NCI-H748 treated with DMSO at 0.1 percent for 48 hours (cell line): ENCODE measurements at regions not wholly inside any gene's neighbourhood (a gene's known extent, or its start where the extent isn't known, plus 50 kb on each side); places are given as distances from the start of the nearest gene placed in this dataset.
"Not testable (repeated sequence)": the region's sequence is repeated elsewhere in the genome, so short reads cannot be mapped to it uniquely, and the experiment has no call there.

ENCODE experiments used
- DNase-seq: peaks from one replicate; lab custom pipeline; 2025; lab: John Stamatoyannopoulos, UW

GRCh38 chr7:66458991-66459390, 169.7 kb upstream of the KCTD7 start:
- DNase-seq, result not testable (repeated sequence)

- DNase-seq, result not testable (repeated sequence)
Observed at GRCh38 chr7:66459783-66460413, 168.8 kb upstream of the KCTD7 start.

- DNase-seq, result no peak
Observed at GRCh38 chr7:66460921-66461361, 167.7 kb upstream of the KCTD7 start.

GRCh38 chr7:66461397-66461796, 167.3 kb upstream of the KCTD7 start:
- not testable (repeated sequence) for DNase-seq

- DNase-seq, result not testable (repeated sequence)
Observed at GRCh38 chr7:66462831-66463230, 165.8 kb upstream of the KCTD7 start.

- DNase-seq, result no peak
Observed at GRCh38 chr7:66464059-66464458, 164.6 kb upstream of the KCTD7 start.

GRCh38 chr7:66466081-66466600, 162.5 kb upstream of the KCTD7 start:
- no peak for DNase-seq

GRCh38 chr7:66467887-66468286, 160.8 kb upstream of the KCTD7 start:
- DNase-seq, result no peak

GRCh38 chr7:66473064-66473463, 155.6 kb upstream of the KCTD7 start:
- DNase-seq, result not testable (repeated sequence)

GRCh38 chr7:66474441-66474840, 154.2 kb upstream of the KCTD7 start:
- DNase-seq, result no peak

- DNase-seq, result not testable (repeated sequence)
Observed at GRCh38 chr7:66476056-66476455, 152.6 kb upstream of the KCTD7 start.

- not testable (repeated sequence) for DNase-seq
Observed at GRCh38 chr7:66477822-66478397, 150.8 kb upstream of the KCTD7 start.

- DNase-seq, result not testable (repeated sequence)
Observed at GRCh38 chr7:66481229-66481628, 147.5 kb upstream of the KCTD7 start.

GRCh38 chr7:66489065-66489464, 139.6 kb upstream of the KCTD7 start:
- DNase-seq, result not testable (repeated sequence)

GRCh38 chr7:66489741-66490140, 138.9 kb upstream of the KCTD7 start:
- not testable (repeated sequence) for DNase-seq

GRCh38 chr7:66490979-66491378, 137.7 kb upstream of the KCTD7 start:
- DNase-seq, result not testable (repeated sequence)

- DNase-seq, result not testable (repeated sequence)
Observed at GRCh38 chr7:66492405-66492804, 136.3 kb upstream of the KCTD7 start.

- peak; percentile 94 for DNase-seq
Observed at GRCh38 chr7:66493235-66494205, 135.2 kb upstream of the KCTD7 start.

GRCh38 chr7:66497346-66497745, 131.3 kb upstream of the KCTD7 start:
- DNase-seq, result no peak

GRCh38 chr7:66500087-66500486, 128.6 kb upstream of the KCTD7 start:
- DNase-seq, result no peak

- no peak for DNase-seq
Observed at GRCh38 chr7:66502230-66503035, 126.2 kb upstream of the KCTD7 start.

GRCh38 chr7:66503036-66503370, 125.7 kb upstream of the KCTD7 start:
- DNase-seq, result no peak
